ENCODE measurements at regions not wholly inside any gene's neighbourhood (a gene's known extent, or its start where the extent isn't known, plus 50 kb on each side); places are given as distances from the start of the nearest gene placed in this dataset.

DNA sequence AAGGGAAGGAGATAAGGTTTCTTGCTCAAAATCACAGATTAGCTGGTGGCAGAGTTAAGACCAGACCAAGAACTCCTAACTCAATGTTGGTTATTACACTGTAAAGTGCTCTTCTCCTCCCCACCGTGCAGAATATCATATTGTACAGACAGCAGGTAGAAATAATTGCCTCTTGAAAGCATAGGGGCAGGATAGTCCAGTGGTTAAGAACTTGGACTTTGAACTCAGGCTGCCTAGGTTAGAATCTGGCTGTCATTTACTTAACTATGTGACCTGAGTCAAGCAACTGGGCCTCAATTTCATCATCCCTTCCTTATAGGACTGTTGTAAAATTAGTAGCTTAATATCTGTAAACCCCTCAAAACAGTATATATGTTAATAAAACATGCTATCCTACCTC lies 114.9 kb upstream of the HIVEP3 start:
- DNase-seq = no peak

DNA sequence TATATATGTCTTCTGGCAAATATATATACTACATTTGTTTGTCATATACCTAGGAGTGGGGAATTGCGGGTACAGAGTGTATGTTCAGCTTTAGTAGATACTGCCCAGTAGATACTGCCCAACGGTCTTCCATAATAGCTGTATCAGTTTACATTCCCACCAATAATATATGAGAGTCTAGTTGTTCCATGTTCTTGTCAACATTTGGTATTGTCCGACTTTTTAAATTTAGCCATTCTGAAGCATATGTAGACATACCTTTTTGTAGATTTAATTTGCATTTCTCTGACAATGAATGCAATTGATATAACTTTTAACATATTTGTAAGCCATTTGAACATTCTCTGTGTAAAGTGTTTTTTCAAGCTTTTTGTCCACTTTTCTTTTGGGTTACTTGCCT lies 99.0 kb upstream of the HIVEP3 start:
- no peak for DNase-seq

DNA sequence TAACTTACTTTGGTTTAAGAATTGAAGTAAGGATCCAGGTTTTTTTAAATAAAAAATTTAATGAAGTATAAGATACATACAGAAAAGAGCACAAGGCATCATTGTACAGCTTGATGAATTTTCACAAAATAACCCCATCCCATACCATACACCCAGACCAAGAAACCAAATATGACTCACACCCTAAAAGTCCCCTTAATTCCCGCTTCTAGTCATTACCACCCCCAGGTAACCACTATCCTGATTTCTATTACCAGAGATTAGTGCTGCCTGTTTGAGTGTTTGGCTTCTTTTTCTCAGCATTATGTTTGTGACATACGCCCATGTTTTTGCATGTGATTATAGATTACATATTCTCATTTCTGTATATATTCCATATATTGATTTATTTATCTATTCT lies 98.5 kb upstream of the HIVEP3 start:
- DNase-seq = no peak

DNA sequence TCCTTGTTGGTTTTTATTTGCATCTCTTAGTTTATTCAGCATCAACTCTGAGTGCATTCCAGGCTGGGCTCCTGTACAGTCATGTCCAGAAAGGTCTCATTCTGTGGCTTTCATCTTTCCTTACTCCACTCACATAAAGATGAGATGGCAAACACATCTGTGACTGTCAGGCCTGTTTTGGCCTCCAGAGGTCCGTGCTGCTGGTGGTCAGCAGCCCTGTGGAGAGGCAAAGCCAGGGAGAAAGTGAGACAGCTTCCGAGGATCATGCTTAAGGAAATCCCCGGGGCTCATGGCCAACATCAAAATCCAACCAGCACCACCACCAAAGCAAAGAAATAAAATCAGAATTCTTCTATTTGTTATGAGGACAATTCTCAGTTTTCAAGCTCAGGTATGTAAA lies 96.1 kb upstream of the HIVEP3 start:
- no peak for DNase-seq

DNA sequence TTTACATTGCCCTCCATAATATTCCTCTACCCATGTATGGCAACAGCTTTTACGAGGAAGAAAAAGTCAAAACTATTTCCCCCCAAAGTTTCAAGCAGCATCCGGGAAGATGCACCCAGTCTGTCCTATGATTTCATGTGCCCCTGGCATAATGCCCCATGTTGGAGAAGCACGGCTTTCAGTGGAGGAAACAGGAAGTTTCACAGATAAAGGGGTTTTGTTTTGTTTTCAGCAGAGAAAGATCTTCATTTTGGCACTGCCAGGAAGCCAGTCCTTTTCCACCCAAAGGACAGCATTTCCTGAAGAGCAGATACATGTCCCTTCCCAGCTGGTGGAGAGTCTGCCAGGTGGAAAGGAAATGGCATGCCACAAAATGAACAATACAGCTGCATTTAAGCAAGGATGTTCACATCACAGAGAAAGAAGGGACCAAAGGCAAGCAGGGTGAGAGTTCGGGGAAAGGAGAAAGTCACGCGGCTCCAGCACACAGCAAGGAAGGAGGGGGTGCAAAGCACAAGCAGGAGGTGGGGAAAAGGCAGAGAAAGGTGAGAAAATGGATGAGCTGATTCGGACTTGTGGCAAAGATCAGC lies 95.3 kb upstream of the HIVEP3 start:
- DNase-seq = no peak

DNA sequence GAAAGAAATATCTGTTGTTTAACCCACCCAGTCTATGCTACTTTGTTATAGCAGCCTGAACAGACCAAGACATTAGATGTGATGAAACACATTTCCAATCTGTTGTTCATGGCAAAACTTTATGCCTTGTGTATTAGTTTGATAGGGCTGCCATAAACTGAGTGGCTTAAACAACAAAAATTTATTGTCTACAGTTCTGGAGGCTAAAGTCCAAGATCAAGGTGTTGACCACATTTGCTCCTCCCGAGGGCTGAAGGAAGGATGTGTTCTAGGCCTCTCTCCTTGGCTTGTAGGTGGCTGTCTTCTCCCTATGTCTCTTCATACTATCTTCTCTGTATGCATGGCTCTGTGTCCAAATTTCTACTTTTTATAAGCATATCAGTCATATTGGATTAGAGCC lies 94.1 kb upstream of the HIVEP3 start:
- DNase-seq = no peak

DNA sequence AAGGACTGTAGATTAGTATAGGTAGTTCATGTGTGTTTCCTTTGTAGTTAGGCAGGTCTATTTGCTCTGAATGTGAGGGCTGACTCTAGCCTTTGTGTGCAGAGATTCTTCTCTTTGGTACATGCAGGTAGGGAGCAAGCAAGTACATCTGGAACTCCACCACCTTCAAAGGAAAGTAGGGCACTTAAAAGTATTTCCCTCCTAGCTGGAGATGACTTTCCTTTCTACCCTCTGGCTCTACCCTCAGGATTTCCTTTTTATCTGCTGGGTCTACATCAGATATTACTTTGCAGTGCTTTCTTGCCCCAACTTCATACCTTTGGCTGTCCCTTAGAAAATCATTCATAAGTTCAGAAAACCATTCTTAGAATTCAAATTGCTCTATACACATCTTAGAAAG lies 91.7 kb upstream of the HIVEP3 start:
- no peak for DNase-seq

DNA sequence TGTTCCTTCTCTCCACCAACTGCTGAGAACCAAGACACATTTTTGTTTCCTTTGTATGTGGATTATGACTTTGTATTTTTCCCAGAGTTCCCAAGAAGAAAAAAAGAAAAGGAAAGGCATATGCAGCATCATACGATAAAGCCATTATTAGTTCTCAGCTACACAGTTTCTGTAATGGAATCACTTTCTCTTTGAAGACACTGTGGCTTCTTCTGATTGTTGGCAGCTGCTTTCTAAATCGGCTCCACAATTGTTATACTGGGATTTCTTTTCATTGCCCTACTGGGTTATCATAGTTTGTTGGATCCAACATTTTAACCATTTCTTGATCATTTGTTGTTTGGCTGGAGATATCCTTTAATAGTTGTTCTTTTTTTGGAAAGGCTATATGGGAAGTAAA lies 89.5 kb upstream of the HIVEP3 start:
- DNase-seq = no peak

DNA sequence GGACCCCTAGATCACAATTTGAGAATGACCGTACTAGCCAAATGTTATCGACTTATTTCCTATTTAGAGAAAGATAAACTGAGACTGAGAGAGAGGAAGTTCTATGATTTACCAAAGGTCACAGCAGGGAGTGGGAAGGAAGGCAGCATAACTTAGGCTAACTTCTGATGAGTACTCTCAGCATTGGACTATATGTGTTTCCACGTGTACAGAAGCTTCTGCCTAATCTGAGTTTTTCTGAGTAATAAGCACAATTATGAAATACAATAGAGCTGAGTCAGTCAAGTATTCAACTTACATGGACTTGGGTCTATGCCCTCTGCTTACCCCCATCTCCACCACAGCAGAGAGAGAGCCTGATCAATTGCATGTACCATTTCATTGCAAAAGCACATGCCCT lies 88.1 kb upstream of the HIVEP3 start:
- DNase-seq = no peak

DNA sequence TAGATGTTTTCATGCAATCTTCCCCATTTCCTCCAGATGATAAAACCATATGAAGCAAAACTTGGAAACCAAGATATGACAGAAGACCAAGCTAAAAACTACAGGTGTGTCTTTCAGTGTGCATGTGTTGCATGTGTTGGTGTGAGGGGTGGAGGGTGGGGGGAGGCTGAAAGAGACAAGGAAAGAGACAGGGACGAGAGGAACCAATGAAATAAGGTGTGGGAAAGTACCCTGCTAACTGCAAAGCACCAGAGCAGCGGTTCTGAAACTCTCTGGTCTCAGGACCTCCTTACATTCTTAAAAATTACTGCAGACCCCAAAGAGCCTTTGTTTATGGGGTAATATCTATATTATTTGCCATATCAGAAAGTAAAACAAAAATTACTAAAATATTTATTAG lies 87.4 kb upstream of the HIVEP3 start:
- no peak for DNase-seq

DNA sequence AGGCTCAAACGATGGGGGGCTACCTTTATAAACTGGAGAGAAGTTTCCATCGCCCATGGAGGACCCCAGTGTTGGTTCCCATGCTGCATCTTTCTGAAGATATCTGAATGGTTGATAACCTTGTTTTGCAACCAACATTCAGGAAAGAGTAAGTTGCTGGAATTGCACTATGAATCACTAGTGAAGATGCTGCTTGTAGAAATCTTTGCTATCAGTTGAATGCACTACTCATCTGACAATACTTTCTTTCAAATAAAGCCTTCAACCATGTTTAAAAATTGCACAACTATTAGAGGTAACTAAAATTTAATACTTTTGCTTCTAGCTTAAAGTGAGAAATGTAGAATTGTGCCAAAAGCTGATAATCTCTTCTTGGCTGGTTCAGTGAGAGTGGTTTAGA lies 86.8 kb upstream of the HIVEP3 start:
- DNase-seq = no peak

DNA sequence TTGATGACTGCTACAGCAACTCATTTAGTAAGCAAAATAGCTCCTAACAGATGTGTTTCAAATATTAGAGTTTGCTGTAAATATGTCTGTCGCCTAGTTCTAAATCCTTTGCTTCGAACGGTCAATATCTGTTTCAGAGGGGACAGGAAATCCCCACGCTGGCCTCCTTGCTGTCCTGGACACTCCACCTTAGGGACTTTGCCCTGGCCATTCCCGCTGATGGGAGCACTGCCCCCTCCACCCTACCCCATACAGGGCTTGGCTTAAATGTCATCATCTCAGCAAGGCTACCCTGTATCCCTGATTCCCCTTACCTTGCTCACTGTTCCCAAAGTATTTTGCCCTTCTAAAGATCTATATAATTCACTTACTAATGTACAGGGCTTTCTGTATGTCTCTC lies 86.1 kb upstream of the HIVEP3 start:
- no peak for DNase-seq

DNA sequence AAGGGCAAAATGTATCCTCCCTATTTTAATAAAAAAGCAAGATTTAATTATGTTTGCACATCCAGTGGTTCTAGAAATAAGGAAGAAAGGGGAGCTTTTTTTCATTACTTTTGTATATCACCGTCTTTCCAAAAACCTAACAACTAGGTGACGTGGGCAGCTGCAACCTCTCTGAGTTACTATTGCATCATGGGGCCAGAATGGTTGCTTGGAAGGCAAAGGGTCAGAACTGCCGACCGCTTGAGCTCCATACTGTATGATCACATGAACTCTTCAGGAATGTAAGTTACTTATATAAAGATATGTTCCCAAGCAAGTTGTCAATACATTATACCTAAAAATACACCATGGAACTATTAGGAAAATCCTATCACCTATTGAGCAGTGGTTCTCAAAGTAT lies 85.6 kb upstream of the HIVEP3 start:
- no peak for DNase-seq

DNA sequence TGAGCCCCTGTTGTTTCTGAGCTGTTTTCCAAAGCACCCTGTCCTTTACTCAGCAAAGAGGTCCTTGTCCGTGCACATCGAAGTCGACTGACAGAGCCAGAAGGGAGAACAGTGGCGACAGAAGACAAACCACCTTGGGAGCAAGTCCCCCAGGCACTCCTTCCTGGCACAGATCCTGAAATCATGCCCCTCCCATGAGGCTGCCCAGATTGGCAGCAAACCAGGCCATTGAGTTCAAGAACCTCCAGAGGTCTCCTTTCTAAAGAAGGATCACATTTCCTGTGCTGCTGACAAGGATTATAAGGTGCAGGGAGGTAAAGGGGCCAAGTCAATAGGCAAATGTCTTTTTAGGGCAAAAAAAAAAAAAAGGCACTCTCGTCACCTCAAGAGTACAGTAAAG lies 84.7 kb upstream of the HIVEP3 start:
- DNase-seq = no peak

DNA sequence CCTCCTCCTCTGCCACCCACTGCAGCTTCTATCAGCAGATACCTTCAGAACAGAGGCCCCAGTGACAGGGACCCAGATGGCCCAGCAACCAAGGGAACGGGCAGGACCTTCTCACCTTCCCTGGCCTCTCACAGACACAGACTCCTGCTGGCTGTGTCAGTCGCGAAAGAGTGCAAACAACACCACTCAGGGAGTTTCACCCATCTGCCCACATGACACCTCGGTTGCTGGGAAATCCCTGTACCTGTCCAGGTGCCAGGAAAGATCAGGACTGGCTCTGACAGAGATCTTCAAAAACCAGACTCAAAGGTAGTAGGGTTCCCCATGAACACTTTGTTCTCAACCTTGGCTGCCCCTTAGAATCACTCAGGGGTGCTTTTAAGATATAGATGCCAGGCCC lies 83.5 kb upstream of the HIVEP3 start:
- DNase-seq = no peak

DNA sequence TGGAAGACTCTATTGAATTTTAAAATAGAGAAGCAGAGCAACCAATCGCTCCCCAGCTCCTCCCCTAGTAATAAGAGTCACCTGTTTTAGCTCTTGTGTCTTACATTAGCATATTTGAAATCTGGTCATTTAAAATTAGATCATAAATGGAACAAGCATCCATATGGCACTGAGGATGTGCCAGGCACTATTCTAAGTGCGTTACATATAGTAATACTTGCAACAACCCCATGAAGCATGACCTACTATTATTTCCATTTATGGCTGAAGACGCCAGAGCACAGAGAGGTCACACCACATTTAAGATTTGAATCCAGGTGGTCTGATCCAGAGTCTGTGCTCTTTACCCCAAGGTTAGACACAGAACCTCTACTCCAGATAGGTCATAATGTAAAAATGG lies 82.0 kb upstream of the HIVEP3 start:
- no peak for DNase-seq

DNA sequence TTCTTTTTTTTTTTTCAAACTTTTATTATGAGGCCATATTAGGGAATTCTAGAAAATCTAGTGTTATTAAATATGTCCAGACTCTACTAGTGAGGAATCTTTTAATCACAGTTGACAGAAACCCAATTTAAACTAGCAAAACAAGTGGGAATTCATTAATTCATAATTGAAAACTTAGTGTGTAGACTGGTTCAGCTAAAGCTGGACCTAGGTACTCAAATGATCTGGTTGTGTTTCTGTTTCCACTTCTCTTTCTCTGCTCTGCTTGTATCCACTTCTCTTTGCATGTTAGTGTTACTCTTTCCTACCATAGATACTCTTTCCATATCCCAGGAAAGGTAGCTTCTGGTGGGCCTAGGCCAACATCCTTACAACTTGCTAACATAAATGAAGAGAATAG lies 81.2 kb upstream of the HIVEP3 start:
- no peak for DNase-seq

DNA sequence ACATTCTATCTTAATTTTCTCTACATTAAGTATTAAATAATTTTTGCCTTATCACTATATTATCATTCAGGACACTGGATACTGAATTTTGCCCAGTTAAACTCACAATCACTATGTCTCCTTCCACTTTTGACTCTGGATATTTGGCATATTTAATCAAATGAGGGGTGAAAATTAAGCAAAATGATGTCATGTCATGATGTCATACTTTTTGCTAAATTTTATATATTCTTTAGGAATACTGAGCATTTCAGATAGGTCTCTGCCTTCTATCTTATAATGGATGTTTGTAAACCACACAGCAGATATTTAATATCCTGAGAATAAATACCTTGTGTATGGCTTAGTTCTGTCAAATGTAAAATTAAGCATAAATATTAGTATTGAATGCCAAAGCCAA lies 79.5 kb upstream of the HIVEP3 start:
- no peak for DNase-seq

DNA sequence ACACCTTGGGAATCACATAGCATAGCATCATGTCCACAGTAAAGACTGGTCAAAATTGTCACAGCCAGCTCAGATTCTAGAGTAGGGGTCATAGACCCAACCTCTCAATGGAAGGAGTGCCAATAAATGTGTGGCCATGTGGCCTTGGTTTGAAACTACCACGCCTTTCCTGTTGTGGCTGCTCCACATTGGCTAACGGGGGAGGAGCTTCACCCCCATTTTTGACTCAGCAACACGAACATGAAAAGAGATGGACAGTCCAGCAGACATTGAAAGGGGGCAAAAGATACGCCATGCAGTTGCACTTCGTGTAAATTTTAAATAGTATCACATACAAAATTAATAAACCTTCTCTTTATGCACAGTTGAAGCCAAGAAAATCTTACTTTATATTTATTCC lies 78.4 kb upstream of the HIVEP3 start:
- no peak for DNase-seq

DNA sequence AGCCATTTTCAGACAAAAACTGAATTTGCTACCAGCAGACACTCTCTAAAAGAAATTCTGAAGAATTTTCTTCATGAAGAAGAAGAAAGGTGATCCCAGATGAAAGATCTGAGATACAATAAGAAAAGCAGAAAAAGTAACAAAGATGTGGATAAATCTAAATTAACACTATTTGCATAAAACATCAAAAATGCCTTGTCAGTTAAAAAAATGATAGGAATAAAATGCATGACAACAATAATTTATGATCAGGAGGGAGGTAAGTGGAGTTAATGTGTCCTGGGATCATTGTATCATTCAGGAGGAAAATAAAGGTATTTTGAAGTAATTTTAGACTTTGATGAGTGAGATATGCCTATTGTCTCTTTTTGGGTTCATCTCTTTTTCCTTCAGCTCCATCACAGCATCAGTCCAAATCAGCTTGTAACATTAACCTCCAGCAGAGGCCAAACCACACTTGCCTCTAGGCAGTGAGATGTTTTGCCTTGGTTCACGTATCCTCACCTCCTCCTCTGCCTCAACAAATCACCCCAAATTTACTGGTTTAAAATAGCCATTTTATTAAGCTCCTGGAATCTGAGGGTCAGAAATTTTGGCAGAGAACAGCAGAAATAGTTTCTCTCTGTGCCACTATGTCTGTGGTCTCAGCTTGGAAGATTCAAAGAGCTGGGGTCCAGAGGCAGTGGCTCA lies 76.9 kb upstream of the HIVEP3 start:
- DNase-seq = no peak

DNA sequence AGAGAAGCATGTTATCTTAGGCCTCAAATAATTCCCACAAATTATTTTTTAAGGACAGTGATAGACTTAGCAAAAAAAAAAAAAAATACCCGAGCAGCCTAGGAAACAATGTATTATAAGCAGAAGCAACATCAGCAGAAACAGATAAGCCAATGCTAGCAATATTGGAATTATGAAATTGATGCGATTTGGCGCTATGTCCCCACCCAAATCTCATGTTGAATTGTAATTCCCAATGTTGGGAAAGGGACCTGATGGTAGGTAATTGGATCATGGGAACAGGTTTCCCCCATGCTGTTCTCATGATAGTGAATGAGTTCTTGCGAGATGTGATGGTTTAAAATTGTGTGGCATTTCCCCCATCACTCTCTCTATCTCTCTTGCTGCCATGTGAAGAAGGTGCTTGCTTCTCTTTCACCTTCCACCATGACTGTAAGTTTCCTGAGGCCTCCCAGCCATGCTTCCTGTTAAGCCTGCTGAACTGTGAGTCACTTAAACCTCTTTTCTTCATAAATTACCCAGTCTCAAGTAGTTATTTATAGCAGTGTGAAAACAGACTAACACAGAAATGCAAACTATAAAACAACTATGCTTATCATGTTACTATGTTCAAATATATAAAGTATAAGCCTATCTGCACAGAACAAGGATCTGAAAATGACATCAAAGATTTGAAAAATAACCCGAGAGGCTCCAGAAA lies 75.6 kb upstream of the HIVEP3 start:
- no peak for DNase-seq

DNA sequence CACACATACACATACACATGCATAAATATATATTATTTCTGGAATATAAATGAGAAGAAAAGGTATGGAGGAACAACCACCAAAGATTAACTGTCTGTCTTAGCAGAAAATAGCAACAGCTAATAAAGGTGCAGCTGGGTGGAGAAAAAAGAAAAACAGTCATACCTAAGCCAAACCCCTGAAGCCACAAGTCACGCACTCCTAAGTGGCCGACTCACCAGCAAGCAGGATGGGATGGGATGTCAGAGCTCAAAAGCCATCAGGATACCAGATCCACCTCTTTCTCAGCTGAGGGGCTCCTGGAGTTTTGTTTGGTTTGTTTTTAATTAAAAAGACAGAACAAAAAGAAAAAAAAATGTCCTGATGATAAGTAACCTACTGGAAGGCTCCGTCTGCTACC lies 64.7 kb upstream of the HIVEP3 start:
- DNase-seq = no peak

DNA sequence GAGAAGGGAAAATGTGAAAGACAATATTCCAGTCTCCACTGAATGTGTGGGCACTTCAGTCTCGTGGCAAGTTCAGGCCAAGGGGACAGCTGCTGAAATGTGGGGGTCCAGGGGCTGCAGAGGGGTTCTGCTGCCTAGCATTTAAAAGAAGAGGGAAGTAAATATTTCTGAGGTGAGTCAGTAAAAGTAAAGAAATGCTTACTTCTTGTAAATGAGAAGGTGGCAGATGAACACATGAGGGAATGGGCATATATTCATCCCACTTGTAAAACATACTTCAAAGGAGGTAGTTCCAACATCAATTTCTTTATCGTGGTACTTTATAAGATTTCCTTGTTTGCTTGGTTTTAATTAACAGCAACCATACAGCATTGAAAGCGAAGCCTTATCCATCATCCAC lies 63.1 kb upstream of the HIVEP3 start:
- DNase-seq = no peak

DNA sequence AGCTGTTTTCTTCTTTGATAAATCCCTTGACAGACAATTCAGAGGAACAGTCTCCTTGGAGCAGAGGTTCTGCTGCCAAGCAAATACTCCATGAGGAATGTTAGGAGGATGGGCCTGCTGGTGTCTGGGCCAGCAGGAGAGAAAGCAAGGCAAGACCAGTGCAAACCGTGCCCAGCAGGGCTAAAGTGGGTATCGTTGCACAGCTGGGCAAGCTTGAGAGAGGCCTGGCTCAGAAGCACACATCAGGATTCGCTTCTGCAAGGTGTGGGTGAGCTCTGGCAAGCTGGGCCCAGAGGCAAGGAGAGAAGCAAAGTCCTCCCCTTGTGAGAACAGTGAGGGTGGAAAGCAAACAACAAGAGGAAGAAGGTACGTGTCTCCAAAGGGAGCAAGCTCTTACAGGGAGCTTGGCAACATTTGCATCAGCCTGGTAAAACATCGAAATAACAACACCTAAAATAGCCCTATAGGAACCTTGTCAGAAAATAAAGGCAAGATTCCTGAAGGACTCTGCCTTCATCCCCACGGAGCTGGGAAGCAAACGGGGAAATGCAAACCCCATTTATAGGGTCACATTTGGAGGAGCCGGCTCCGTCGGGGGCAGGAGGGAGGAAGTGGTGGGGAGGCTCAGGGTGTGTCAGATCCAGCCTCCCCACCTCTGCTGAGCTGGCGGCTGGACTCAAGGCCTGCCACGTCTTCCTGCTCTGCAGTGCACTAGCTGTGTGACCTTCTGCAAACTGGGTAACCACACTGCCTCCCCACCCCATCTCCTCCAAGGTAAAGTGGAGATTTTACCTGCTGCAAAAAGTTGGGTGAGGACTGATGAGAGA lies 62.3 kb upstream of the HIVEP3 start:
- no peak for DNase-seq

All from HCEC 1CT (cell line).